ENCODE measurements at regions not wholly inside any gene's neighbourhood (a gene's known extent, or its start where the extent isn't known, plus 50 kb on each side); places are given as distances from the start of the nearest gene placed in this dataset.

DNA sequence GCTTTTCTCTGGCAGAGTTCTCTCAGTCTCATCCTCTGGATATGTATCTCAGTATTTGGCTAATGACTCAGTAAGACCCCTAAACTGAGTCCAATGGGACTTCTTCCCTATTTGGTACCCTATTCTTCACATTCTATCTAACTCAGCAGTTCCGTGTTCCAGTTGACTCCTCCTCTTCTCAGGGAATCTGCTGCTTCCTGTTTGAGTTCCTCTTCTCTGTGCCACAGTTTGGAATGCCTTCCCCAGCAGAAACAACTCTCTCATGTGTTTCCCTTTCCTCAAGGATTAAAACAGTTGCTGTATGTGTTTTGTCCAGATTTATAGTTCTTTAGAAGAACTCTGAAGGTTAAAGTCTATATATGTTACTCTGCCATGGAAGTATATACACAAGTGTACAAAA lies 344.0 kb upstream of the RARB start:
- Histone ChIP-seq H4K20me1 (ENCODE audit: control insufficient read depth, extremely low read depth, insufficient read depth, low read length) (no peaks in the 10 kb centered on the region), H3K79me2 (ENCODE audit: control insufficient read depth, insufficient read depth, low read length) (no peaks in the 10 kb centered on the region), H3K36me3 (ENCODE audit: control insufficient read depth in 2 of 2, extremely low read depth in 1 of 2, insufficient read depth in 2 of 2, low read length in 2 of 2) (no peaks in the 10 kb centered on the region), H3K4me1 (ENCODE audit: control insufficient read depth, extremely low read depth, insufficient read depth, low read length) (no peaks in the 10 kb centered on the region), H3K9me3 (ENCODE audit: control insufficient read depth, low read depth, low read length) (no peaks in the 10 kb centered on the region), H3K4me3 (ENCODE audit: control insufficient read depth in 2 of 3, extremely low read depth in 1 of 3, insufficient read depth in 2 of 3, low read depth in 1 of 3, low read length in 3 of 3) (no peak overlapping the region), H3K9me1 (ENCODE audit: control insufficient read depth, extremely low read depth, insufficient read depth, low read length) (no peaks in the 10 kb centered on the region), H3K27me3 (ENCODE audit: control insufficient read depth, extremely low read depth, insufficient read depth, low read length) (no peaks in the 10 kb centered on the region), H3K27ac (ENCODE audit: control insufficient read depth, insufficient read depth, low read length) (no peak overlapping the region), H3K4me2 (ENCODE audit: control insufficient read depth, extremely low read depth, insufficient read depth, low read depth, low read length) (no peak overlapping the region), H3K9ac (ENCODE audit: control insufficient read depth, extremely low read depth, insufficient read depth, low read length) (no peak overlapping the region), H2AFZ (ENCODE audit: control insufficient read depth, low read length) (no peak overlapping the region)
- dilution Hi-C loops (cut with MboI; ENCODE audit: extremely low pct_ligation_motif_present, low sequenced_read_pairs) = no loop called here
- no peak for FAIRE-seq
- DNase-seq (ENCODE audit: low read depth, low spot score) = no peak
- TF ChIP-seq CTCF (optimal IDR thresholded peaks at IDR 0.05 in 1 of 3, IDR thresholded peaks at IDR 0.05 in 1 of 3, conservative IDR thresholded peaks at IDR 0.05 in 1 of 3; ENCODE audit: extremely low read depth in 1 of 3, insufficient read depth in 2 of 3, low read length in 3 of 3) = no peak

DNA sequence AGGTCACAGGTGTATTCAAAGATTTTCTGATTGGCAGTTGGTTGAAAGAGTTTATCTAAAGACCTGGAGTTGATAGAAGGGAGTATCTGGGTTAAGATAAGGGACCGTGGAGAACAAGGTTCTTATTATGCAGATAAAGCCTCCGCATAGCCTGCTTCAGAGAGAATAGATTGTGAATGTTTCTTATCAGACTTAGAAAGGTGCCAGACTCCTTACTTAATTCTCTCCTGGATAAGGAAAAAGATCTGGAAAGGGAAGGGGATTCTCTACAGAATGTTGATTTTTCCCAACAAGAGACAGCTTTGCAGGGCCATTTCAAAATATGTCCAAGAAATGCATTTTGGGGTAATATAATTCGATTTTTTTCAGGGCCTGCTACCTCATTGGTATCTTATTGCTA lies 341.3 kb upstream of the RARB start:
- DNase-seq (ENCODE audit: low read depth, low spot score) (no peak), FAIRE-seq (no peak)
- Histone ChIP-seq H3K9ac (ENCODE audit: control insufficient read depth, extremely low read depth, insufficient read depth, low read length) (no peak overlapping the region), H3K27me3 (ENCODE audit: control insufficient read depth, extremely low read depth, insufficient read depth, low read length) (no peaks in the 10 kb centered on the region), H3K9me1 (ENCODE audit: control insufficient read depth, extremely low read depth, insufficient read depth, low read length) (no peaks in the 10 kb centered on the region), H3K4me3 (ENCODE audit: control insufficient read depth in 2 of 3, extremely low read depth in 1 of 3, insufficient read depth in 2 of 3, low read depth in 1 of 3, low read length in 3 of 3) (no peak overlapping the region), H3K9me3 (ENCODE audit: control insufficient read depth, low read depth, low read length) (no peaks in the 10 kb centered on the region), H3K79me2 (ENCODE audit: control insufficient read depth, insufficient read depth, low read length) (no peaks in the 10 kb centered on the region), H4K20me1 (ENCODE audit: control insufficient read depth, extremely low read depth, insufficient read depth, low read length) (no peaks in the 10 kb centered on the region), H2AFZ (ENCODE audit: control insufficient read depth, low read length) (no peak overlapping the region), H3K36me3 (ENCODE audit: control insufficient read depth in 2 of 2, extremely low read depth in 1 of 2, insufficient read depth in 2 of 2, low read length in 2 of 2) (no peaks in the 10 kb centered on the region), H3K27ac (ENCODE audit: control insufficient read depth, insufficient read depth, low read length) (no peak overlapping the region), H3K4me2 (ENCODE audit: control insufficient read depth, extremely low read depth, insufficient read depth, low read depth, low read length) (no peak overlapping the region), H3K4me1 (ENCODE audit: control insufficient read depth, extremely low read depth, insufficient read depth, low read length) (no peaks in the 10 kb centered on the region)
- no peak for TF ChIP-seq EZH2 (IDR thresholded peaks at IDR 0.05; ENCODE audit: low read length)
- TF ChIP-seq CTCF (optimal IDR thresholded peaks at IDR 0.05 in 1 of 3, IDR thresholded peaks at IDR 0.05 in 1 of 3, conservative IDR thresholded peaks at IDR 0.05 in 1 of 3; ENCODE audit: extremely low read depth in 1 of 3, insufficient read depth in 2 of 3, low read length in 3 of 3) = no peak
- dilution Hi-C loops (cut with MboI; ENCODE audit: extremely low pct_ligation_motif_present, low sequenced_read_pairs) = no loop called here
